UCSD-AML1 (cell line): ENCODE measurements at regions not wholly inside any gene's neighbourhood (a gene's known extent, or its start where the extent isn't known, plus 50 kb on each side); places are given as distances from the start of the nearest gene placed in this dataset.

Source experiments
- DNase-seq: peaks from one replicate; lab custom pipeline; 2025; ENCODE audit not compliant: unreplicated experiment; lab: John Stamatoyannopoulos, UW

DNA sequence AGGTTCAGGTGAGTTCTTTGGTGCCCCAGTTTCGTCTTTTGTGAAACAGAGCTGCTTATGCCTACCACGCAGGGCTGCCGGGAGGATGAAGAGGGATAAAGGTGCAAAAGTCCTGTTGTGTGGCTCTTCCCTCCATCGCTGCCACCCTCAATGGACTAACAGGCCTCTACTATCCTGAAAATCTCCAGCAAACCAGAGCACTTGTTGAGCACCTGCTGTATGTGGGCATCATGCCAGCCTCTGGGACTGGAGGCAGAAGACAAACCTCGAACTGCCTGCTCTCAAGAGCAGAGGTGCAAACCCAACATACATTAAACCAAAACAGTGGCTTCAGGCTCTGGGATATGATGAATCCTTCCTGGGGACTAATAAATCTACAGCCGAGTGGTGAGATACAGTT, 174.1 kb downstream of the ACTL8 start:
- no peak for DNase-seq

GRCh38 chr1:17930635-17931034, 175.5 kb downstream of the ACTL8 start:
- DNase-seq, result no peak

DNA sequence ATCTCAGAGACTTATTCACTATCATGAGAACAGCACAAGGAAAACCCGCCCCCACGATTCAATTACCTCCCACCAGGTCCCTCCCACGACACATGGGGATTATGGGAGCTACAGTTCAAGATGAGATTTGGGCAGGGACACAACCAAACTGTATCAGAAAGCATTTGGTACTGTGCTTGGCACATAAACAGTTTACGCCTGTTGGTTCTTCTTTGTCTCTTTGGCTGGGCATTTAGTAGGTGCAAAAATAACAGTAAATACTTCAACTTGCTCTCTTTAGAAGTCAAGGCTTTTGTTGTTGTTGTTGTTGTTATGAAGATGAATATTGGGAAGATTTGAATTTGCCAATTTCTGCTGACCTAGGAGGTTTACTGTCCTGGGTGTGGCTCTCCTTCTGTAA, 175.4 kb upstream of the IGSF21 start:
- DNase-seq, result no peak

DNA sequence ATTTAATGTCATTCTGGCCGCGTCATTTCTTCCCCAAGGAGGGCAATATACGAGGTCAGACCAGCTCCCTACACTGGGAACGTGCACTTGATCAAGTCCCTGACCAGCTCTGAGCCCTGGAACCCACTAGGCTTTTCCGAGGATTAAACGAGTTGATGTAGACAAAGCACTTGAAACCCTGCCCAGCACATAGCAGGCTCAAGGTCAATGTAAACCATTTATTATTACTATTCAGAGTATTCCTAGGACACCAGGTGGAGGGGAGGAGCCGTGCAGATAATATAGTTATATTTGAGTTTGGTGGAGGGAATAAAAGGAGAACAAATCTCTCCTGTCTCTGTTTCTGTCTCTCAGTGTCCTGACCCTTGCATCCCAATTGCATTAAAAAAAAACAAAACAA, 174.1 kb upstream of the IGSF21 start:
- DNase-seq, result no peak

GRCh38 chr1:17933971-17934370, 173.6 kb upstream of the IGSF21 start:
- no peak for DNase-seq

- DNase-seq, result no peak
Observed at GRCh38 chr1:17935230-17935629, 172.4 kb upstream of the IGSF21 start.

GRCh38 chr1:17941431-17942189, 166.0 kb upstream of the IGSF21 start:
- no peak for DNase-seq

- no peak for DNase-seq
Observed at GRCh38 chr1:17943506-17943905, 164.1 kb upstream of the IGSF21 start.

DNA sequence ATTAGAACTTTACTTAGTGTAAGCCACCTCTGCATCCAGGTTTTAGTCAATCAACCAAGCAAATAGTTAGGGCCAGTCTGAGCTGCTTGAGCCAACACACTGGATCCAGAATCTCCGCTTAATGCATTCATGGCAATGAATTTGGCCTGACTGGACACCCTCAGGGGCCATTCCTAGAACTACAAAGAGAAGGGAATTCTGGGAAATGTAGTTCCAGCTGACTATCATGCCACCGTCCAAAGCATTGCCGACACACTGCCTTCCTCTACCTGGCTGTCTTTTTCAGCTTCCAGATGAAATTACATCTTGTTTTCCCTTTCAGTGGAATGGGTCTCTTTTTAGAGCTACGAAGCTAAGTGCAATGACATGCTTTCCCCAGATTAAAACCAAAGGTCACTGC, 163.0 kb upstream of the IGSF21 start:
- no peak for DNase-seq

- DNase-seq, result no peak
Observed at GRCh38 chr1:17946434-17946833, 161.2 kb upstream of the IGSF21 start.

- no peak for DNase-seq
Observed at GRCh38 chr1:17948594-17948993, 159.0 kb upstream of the IGSF21 start.

DNA sequence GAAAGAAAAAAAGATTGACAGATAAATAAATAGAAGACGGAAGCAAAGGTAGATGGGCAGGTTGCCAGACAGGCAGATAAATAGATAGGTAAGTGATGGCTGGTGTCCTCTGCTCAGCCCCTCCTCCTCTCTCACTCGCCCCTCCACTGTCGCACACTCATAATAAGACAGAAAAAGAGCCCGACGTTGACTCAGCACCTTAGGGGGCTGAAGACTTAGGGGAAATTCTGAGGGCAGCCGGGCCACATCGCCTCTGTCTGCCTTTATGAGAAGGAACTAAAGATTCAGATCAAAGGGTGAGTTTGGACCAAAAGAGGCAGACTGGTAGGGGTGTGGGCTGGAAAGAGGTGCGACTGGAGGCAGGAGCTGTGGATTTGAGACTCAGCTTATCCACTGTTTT, 158.1 kb upstream of the IGSF21 start:
- no peak for DNase-seq

DNA sequence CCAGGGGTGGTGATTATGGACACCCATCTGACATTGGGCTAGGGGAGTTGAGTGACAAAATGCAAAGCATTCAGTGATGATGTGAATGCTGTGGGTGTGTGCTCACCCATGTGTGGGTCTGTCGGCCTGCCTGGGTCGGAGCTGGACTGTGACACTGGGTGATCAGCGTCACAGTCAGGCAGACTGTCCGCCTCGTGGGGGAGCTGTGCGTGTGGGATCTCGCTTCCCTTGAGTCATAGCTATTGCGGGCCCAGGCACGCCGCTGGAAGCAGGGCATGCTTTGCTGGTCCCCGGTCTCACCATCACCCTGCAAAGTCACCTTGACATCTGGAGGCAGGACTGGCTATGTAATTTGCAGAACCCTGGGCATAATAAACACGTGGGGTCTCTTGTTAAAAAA, 156.9 kb upstream of the IGSF21 start:
- no peak for DNase-seq

- no peak for DNase-seq
Observed at GRCh38 chr1:17952506-17952905, 155.1 kb upstream of the IGSF21 start.

GRCh38 chr1:17953921-17954320, 153.7 kb upstream of the IGSF21 start:
- no peak for DNase-seq

DNA sequence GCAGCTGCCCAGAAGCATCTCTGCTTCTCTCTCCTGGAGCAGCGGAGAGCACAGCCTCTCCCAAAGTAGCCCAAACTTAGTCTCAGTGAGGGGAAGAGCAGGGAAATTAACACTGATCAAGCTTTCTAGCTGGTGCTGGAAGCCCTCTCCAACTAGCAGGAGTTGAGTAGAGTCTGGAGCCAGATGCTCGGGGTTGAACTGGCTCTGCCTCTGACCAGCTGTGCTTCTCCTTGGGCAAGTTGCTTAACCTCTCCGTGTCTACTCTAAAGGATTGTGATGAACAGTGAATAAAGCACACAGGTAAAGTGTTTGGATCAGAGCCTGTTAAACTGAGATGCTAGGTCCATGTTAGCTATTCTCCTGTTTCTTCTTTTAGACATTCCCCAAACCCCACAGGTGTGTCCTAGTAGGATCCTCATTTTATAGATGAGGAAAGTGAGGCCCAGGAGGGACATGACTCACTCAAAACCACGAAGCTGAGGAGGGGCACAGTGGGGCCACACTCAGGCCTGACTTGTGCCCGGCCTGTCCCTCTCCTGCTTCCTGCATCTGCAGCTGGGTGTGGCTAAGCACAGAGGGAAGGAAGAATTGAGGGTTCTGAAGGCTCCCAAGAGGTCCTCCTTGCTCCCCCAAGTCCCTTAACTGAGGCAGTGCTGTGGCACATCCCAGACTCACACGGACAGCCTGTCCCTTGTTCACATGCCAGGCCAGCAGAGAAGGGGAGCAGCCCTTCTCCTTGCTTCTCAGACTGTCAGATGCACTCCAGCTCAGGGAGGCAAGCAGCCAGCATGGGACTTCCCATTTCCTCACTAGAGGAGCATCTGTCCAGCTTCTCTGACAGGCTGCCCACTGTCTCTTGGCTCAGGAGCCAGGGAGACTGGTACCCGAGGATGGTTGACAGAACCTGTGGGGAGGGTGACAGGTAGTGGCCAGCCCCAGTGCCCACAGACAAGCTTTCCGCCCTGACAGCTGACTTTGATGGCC, 152.0 kb upstream of the IGSF21 start:
- DNase-seq, result no peak

DNA sequence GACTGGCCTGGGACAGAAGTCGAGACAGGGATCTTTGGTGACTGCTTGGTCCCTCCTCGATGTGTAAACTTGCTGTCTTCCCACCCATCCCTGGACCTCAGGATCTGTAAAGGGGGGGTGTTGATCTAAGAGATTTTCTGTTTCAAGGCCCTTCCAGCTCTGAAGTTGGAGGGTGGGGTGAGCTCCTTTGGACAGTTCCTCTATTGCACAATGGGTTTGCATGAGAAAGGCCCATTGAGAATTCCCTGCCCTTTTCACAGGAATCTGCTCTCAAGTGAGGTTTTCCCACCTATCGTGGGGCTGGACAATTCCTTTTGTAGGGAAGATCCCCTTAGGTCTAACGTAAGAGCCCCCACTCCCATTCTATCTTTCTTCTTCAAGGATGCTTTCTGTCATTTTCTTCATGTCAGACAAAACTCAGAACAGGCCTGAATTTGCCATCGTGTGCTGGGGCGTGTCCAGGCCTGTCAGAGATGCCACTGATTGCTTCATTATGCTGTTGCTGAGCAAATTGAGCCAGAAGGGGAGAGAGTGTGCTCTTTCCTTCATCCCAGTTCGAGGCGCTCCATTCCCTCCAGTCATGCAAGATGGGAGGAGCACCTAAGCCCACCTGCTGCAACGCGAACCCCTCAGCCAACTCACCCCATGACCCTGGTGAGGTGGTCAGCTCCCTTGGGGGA, 149.9 kb upstream of the IGSF21 start:
- DNase-seq, result no peak

DNA sequence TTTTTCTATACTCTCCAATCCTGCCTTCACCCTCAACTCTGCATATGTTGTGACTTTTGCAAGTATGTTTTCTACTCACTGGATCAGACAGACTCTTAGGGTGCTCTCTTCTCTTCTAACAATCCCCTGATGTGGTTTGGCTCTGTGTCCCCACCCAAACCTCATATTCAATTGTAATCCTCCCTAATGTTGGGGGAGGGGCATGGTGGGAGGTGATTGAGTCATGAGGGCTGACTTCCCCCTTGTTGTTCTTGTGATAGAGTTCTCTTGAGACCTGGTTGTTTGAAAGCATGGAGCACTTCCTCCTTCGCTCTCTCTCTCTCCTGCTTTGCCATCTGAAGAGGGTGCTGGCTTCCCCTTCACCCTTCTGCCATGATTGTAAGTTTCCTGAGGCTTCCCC, 148.9 kb upstream of the IGSF21 start:
- DNase-seq, result no peak

- no peak for DNase-seq
Observed at GRCh38 chr1:17963513-17963912, 144.1 kb upstream of the IGSF21 start.

DNA sequence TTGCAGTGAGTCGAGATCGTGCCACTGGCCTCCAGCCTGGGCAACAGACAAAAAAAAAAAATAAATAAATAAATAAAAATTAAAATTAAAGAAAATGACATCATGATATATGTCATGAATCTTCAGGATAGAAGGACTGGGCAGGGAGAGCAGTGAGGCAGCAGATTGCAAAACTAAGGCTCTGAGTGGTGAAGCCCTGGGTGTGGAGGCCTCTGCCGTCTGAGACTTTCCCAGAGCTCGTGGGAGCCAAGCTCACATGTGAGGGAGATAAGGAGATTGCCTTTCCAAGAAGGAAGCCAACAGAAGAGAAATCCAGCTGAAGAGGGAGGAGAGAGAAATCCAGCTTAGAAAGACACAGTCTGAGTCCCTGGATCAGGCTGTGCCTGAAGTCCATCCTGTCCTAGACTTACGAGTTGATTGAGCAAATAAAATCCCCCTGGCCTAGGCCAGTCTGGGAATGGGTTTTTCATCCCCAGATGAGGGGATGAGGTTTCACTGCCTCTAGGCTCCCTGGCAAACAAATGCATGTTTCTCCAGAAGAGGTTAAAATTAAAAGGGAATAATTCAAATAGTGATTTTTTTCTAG, 142.0 kb upstream of the IGSF21 start:
- no peak for DNase-seq

DNA sequence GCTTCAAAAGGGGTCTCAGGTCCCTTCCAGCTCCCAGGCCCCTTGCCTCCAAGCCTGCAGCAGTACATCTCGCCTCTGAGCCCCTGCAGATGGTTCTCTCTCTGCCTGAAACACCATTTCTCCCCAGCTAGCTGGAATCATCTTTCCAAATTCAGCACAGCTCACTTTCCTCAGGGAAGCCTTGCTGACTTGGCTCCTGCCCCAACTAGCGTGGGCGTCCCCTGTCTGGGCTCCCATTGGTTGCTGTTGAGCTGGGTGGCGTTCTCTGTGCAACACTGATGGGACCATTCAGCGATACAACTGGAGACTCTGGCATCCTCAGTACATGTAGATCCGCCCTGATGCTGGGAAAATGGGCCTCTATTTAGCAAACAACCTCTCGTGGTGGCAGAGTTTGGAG, 141.3 kb upstream of the IGSF21 start:
- no peak for DNase-seq
